Nephron progenitor cell (in vitro differentiated cells): ENCODE measurements at regions not wholly inside any gene's neighbourhood (a gene's known extent, or its start where the extent isn't known, plus 50 kb on each side); places are given as distances from the start of the nearest gene placed in this dataset.

Experiments
- DNase-seq: peaks from one replicate; pipeline ENCODE4 v3.0.0; 2021
- H3K27ac Mint-ChIP-seq: 2 replicates; pipeline ENCODE4 v1.8.0; 2021; ENCODE audit warnings: mild to moderate bottlenecking, moderate library complexity, mixed read lengths
- H3K27me3 Mint-ChIP-seq: 2 replicates; pipeline ENCODE4 v1.8.0; 2021; ENCODE audit warnings: mild to moderate bottlenecking, low read depth, mixed read lengths; ENCODE audit not compliant: poor library complexity
- H3K36me3 Mint-ChIP-seq: 2 replicates; pipeline ENCODE4 v1.8.0; 2021; ENCODE audit warnings: low read depth, mixed read lengths
- H3K4me1 Mint-ChIP-seq: 2 replicates; pipeline ENCODE4 v1.8.0; 2021; ENCODE audit warnings: mixed read lengths
- H3K4me3 Mint-ChIP-seq: 2 replicates; pipeline ENCODE4 v1.8.0; 2021; ENCODE audit warnings: mild to moderate bottlenecking, moderate library complexity, mixed read lengths
- H3K9me3 Mint-ChIP-seq: 2 replicates; pipeline ENCODE4 v1.8.0; 2021; ENCODE audit warnings: mild to moderate bottlenecking, moderate library complexity, mixed read lengths
- CTCF ChIP-seq: fragments of 200-600 bp; sonication (generic); IDR thresholded peaks from 2 replicates; pipeline ENCODE4 v1.5.0; 2021; ENCODE audit warnings: antibody characterized with exemption

GRCh38 chr3:135440233-135440632, 525.3 kb upstream of the PPP2R3A start:
- peaks cover 28% of the 10 kb centered on the region for H3K4me1 Mint-ChIP-seq
- H3K9me3 Mint-ChIP-seq = peaks cover 23% of the 10 kb centered on the region
- H3K27me3 Mint-ChIP-seq = no peaks in the 10 kb centered on the region
- H3K36me3 Mint-ChIP-seq = peaks cover 8% of the 10 kb centered on the region
- no peak overlapping the region for H3K27ac Mint-ChIP-seq
- no peak for DNase-seq
- H3K4me3 Mint-ChIP-seq = no peak overlapping the region
- no peak for TF ChIP-seq CTCF

- peaks cover 28% of the 10 kb centered on the region for H3K4me1 Mint-ChIP-seq
- H3K9me3 Mint-ChIP-seq = peaks cover 23% of the 10 kb centered on the region
- TF ChIP-seq CTCF = no peak
- no peak overlapping the region for H3K4me3 Mint-ChIP-seq
- no peak for DNase-seq
- H3K36me3 Mint-ChIP-seq = peaks cover 8% of the 10 kb centered on the region
- H3K27ac Mint-ChIP-seq = no peak overlapping the region
- H3K27me3 Mint-ChIP-seq = no peaks in the 10 kb centered on the region
Observed at GRCh38 chr3:135440746-135441145, 524.8 kb upstream of the PPP2R3A start.

- Mint-ChIP-seq H3K27ac (no peak overlapping the region), H3K27me3 (peaks cover 3% of the 10 kb centered on the region), H3K4me3 (no peak overlapping the region), H3K9me3 (no peaks in the 10 kb centered on the region), H3K36me3 (no peaks in the 10 kb centered on the region), H3K4me1 (peaks cover 23% of the 10 kb centered on the region)
- DNase-seq = no peak
- TF ChIP-seq CTCF = no peak
Observed at GRCh38 chr3:135444058-135444457, 521.5 kb upstream of the PPP2R3A start.

GRCh38 chr3:135447483-135447882, 518.0 kb upstream of the PPP2R3A start:
- Mint-ChIP-seq H3K4me1 (peaks cover 9% of the 10 kb centered on the region), H3K9me3 (no peaks in the 10 kb centered on the region), H3K27me3 (peaks cover 15% of the 10 kb centered on the region), H3K4me3 (no peak overlapping the region), H3K36me3 (no peaks in the 10 kb centered on the region), H3K27ac (no peak overlapping the region)
- DNase-seq = no peak
- no peak for TF ChIP-seq CTCF

- Mint-ChIP-seq H3K27ac (no peak overlapping the region), H3K27me3 (peaks cover 16% of the 10 kb centered on the region), H3K9me3 (no peaks in the 10 kb centered on the region), H3K4me3 (no peak overlapping the region), H3K36me3 (no peaks in the 10 kb centered on the region), H3K4me1 (peaks cover 20% of the 10 kb centered on the region)
- TF ChIP-seq CTCF = no peak
- no peak for DNase-seq
Observed at GRCh38 chr3:135448520-135448919, 517.0 kb upstream of the PPP2R3A start.

GRCh38 chr3:135449046-135449445, 516.5 kb upstream of the PPP2R3A start:
- Mint-ChIP-seq H3K27me3 (peaks cover 16% of the 10 kb centered on the region), H3K4me1 (peaks cover 20% of the 10 kb centered on the region), H3K4me3 (no peak overlapping the region), H3K9me3 (no peaks in the 10 kb centered on the region), H3K27ac (no peak overlapping the region), H3K36me3 (no peaks in the 10 kb centered on the region)
- no peak for TF ChIP-seq CTCF
- DNase-seq = no peak
